ENCODE measurements at regions not wholly inside any gene's neighbourhood (a gene's known extent, or its start where the extent isn't known, plus 50 kb on each side); places are given as distances from the start of the nearest gene placed in this dataset.
"Not testable (repeated sequence)": the region's sequence is repeated elsewhere in the genome, so short reads cannot be mapped to it uniquely, and the experiment has no call there.

DNA sequence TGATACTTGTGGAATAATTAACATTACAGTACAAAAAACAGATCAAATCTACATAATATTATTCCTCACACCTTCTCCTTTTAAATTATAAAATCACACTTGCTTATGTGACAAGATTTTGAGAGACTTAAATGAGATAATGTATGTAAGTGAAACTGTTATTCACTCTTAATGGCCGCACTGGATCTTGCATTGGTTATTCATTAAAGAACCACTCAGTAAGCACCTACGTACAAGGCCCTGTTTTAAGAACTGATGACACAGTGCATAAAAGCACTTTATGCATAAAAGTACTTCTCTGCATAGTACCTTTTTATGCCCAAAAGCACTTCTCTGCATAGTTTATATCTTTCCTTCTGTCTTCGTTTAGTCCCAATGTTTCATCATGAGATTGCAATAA, 172.1 kb downstream of the GOLGA6L6 start:
- ChIA-PET POLR2A (no interaction called here), CTCF (no interaction called here)
- DNase-seq (ENCODE audit: extremely low spot score), result no peak
- TF ChIP-seq FOXK2 (IDR thresholded peaks at IDR 0.05), result no peak
- TF ChIP-seq CTBP1 (IDR thresholded peaks at IDR 0.05; ENCODE audit: borderline replicate concordance), result no peak
- no peak for TF ChIP-seq ELF4 (IDR thresholded peaks at IDR 0.05)
- no peak for TF ChIP-seq HDGF (IDR thresholded peaks at IDR 0.05; ENCODE audit: borderline replicate concordance)
- TF ChIP-seq SP1 (IDR thresholded peaks at IDR 0.05), result no peak
- TF ChIP-seq NFRKB (IDR thresholded peaks at IDR 0.05), result no peak
- no peak for TF ChIP-seq LEF1 (IDR thresholded peaks at IDR 0.05; ENCODE audit: borderline replicate concordance)
- TF ChIP-seq ARNT (IDR thresholded peaks at IDR 0.05), result no peak

DNA sequence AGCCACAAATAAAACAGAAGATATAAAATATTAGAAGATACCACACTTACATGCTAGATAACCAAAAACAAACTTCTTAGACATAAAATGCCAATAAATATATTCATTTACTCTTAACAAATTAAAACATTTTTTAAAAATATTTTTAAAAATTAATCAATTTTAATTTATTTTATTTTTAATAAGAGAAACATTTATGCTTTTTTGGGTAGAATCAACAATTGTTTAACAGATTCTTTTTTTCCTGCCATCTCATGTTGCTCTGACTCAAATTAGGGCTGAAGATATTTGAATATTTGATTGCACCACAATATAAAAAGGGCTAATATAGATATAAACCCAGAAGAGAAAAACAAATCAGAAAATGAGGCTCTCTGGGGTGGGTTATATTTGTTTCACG, 172.6 kb downstream of the GOLGA6L6 start:
- ChIA-PET CTCF (no interaction called here), POLR2A (no interaction called here)
- TF ChIP-seq LEF1 (IDR thresholded peaks at IDR 0.05; ENCODE audit: borderline replicate concordance), result no peak
- no peak for DNase-seq (ENCODE audit: extremely low spot score)

DNA sequence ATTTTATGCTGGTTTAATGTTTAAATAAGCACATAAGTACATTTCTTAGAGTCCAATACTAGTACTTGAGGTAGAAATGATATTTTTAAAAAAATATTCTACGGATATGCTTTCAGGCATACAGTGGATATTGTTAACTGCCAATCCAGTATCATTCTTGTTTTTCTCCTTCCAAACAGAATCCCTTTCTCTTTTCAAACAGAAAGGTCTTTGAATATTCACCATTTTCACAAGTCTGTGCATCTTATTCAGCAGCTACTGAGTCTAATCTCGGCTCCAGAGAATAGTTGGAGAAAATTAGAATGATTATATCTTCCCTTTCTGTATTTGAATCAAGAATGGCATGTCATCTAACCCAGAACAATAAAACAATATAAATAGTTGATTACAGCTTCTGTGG, 174.5 kb downstream of the GOLGA6L6 start:
- no peak for DNase-seq (ENCODE audit: extremely low spot score)
- no peak for TF ChIP-seq ARNT (IDR thresholded peaks at IDR 0.05)
- no peak for TF ChIP-seq NFRKB (IDR thresholded peaks at IDR 0.05)
- TF ChIP-seq, protein P1, sequence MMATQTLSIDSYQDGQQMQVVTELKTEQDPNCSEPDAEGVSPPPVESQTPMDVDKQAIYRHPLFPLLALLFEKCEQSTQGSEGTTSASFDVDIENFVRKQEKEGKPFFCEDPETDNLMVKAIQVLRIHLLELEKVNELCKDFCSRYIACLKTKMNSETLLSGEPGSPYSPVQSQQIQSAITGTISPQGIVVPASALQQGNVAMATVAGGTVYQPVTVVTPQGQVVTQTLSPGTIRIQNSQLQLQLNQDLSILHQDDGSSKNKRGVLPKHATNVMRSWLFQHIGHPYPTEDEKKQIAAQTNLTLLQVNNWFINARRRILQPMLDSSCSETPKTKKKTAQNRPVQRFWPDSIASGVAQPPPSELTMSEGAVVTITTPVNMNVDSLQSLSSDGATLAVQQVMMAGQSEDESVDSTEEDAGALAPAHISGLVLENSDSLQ (IDR thresholded peaks at IDR 0.05), result no peak
- TF ChIP-seq L3MBTL2 (conservative IDR thresholded peaks at IDR 0.05), result no peak
- TF ChIP-seq FOXM1 (IDR thresholded peaks at IDR 0.05; ENCODE audit: borderline replicate concordance), result no peak
- TF ChIP-seq TARDBP (IDR thresholded peaks at IDR 0.05), result no peak
- TF ChIP-seq CTBP1 (IDR thresholded peaks at IDR 0.05; ENCODE audit: borderline replicate concordance), result no peak
- TF ChIP-seq LEF1 (IDR thresholded peaks at IDR 0.05; ENCODE audit: borderline replicate concordance), result no peak
- no peak for TF ChIP-seq SUZ12 (IDR thresholded peaks at IDR 0.05)
- no peak for TF ChIP-seq SP1 (IDR thresholded peaks at IDR 0.05)
- TF ChIP-seq HDGF (IDR thresholded peaks at IDR 0.05; ENCODE audit: borderline replicate concordance), result no peak
- no peak for TF ChIP-seq ZNF384 (IDR thresholded peaks at IDR 0.05)
- no peak for TF ChIP-seq ELF4 (IDR thresholded peaks at IDR 0.05)
- POLR2A ChIA-PET, result no interaction called here
- CTCF ChIA-PET, result no interaction called here

DNA sequence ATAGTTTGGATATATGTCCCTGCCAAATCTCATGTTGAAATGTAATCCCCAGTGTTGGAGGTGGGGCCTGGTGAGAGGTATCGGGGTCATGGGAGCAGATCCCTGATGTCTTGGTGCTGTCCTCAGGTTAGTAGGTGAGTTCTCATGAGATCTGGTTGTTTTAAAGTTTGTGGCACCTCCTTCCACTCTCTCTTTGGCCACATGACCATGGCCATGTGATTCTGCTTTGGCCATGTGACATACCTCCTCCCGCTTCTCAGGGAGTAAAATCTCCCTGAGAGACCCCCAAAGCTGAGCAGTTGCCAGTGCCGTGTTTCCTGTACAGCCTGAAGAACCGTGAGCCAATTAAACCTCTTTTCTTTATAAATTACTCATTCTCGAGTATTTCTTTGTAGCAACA, 178.0 kb downstream of the GOLGA6L6 start:
- CTCF ChIA-PET, POLR2A ChIA-PET: not testable (repeated sequence)

DNA sequence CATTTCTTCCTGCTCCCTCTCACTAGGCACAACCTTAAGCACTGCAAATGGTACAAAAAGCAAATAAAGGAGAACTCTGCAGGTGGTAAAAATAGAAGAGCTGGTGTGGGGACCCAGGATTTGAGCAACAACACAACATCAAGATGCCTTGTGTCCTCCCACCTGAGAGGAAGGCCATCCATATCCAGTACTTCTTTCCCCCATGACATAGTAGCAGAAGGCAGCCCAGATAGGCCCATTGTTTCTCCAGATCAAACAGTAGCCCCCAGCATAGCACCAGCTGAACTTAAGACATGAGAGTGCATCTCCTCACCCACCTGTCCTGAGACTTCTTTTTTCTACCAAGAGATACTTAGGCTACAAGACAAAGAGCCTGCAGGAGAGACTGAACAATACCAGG, 180.5 kb downstream of the GOLGA6L6 start:
- DNase-seq (ENCODE audit: extremely low spot score), result no peak
- POLR2A ChIA-PET, result no interaction called here
- TF ChIP-seq SUZ12 (IDR thresholded peaks at IDR 0.05) (no peak), FOXA1 (IDR thresholded peaks at IDR 0.05) (no peak), L3MBTL2 (conservative IDR thresholded peaks at IDR 0.05) (no peak), HDGF (IDR thresholded peaks at IDR 0.05; ENCODE audit: borderline replicate concordance) (no peak), FOXM1 (IDR thresholded peaks at IDR 0.05; ENCODE audit: borderline replicate concordance) (no peak), NFRKB (IDR thresholded peaks at IDR 0.05) (no peak), BHLHE40 (IDR thresholded peaks at IDR 0.05; ENCODE audit: borderline replicate concordance) (no peak), TARDBP (IDR thresholded peaks at IDR 0.05) (no peak), CTBP1 (IDR thresholded peaks at IDR 0.05; ENCODE audit: borderline replicate concordance) (no peak)
- TF ChIP-seq, protein P1 (IDR thresholded peaks at IDR 0.05), result no peak
- CTCF ChIA-PET, result no interaction called here

More for the DNA sequence above, 178.0 kb downstream of the GOLGA6L6 start:
- DNase-seq (ENCODE audit: extremely low spot score), result not testable (repeated sequence)

DNA sequence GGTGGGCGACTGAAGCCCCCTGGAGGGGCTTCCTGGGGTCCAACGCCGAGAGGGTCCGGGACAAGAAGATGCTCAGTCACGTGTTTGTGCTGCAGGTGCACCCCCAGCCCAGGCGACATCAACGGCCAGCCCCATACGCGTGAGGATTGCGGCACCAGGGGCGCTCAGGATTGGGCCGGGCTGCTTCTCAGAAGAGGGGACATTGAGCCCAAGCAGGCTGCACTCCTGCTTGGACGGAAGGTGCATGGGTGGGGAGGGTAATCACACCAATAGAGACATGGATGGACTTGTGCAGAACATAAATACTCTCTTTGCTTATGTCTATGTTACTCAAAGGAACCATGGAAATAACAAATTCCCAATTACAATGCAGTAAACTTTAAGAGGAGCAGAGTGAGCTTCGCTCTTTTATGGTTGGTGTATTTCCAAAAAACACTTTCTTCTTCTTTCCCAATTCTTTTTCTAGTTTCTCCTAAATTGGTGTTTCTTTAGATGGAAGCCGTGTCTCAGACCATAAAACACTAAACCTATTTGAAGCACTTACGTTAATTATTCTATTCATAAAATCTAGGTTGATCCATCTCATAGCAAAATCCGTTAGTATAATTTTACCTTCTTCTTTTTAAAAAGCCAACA, 182.7 kb downstream of the GOLGA6L6 start:
- TF ChIP-seq, protein P1 (IDR thresholded peaks at IDR 0.05), result no peak
- TF ChIP-seq ELF4 (IDR thresholded peaks at IDR 0.05), result no peak
- no peak for TF ChIP-seq SUZ12 (IDR thresholded peaks at IDR 0.05)
- TF ChIP-seq SP1 (IDR thresholded peaks at IDR 0.05), result no peak
- no peak for TF ChIP-seq TARDBP (IDR thresholded peaks at IDR 0.05)
- TF ChIP-seq FOXM1 (IDR thresholded peaks at IDR 0.05; ENCODE audit: borderline replicate concordance), result no peak
- no peak for TF ChIP-seq FOXK2 (IDR thresholded peaks at IDR 0.05)
- no peak for TF ChIP-seq L3MBTL2 (conservative IDR thresholded peaks at IDR 0.05)
- TF ChIP-seq LEF1 (IDR thresholded peaks at IDR 0.05; ENCODE audit: borderline replicate concordance), result no peak
- TF ChIP-seq ZNF384 (IDR thresholded peaks at IDR 0.05), result no peak
- TF ChIP-seq BHLHE40 (IDR thresholded peaks at IDR 0.05; ENCODE audit: borderline replicate concordance), result no peak
- TF ChIP-seq CTBP1 (IDR thresholded peaks at IDR 0.05; ENCODE audit: borderline replicate concordance), result no peak
- no peak for TF ChIP-seq FOXA1 (IDR thresholded peaks at IDR 0.05)
- no peak for TF ChIP-seq NFRKB (IDR thresholded peaks at IDR 0.05)
- TF ChIP-seq HDGF (IDR thresholded peaks at IDR 0.05; ENCODE audit: borderline replicate concordance), result no peak
- no peak for TF ChIP-seq ARNT (IDR thresholded peaks at IDR 0.05)
- no peak for DNase-seq (ENCODE audit: extremely low spot score)
- ChIA-PET POLR2A (no interaction called here), CTCF (no interaction called here)

Data from HEK293T (cell line).